WTC11 (cell line): ENCODE measurements at regions not wholly inside any gene's neighbourhood (a gene's known extent, or its start where the extent isn't known, plus 50 kb on each side); places are given as distances from the start of the nearest gene placed in this dataset.

Experiments
- ATAC-seq: fragments of 200-7000 bp; cut with Tn5 transposase; 2 replicates; pipeline ENCODE4 v1.10.0; 2021; ENCODE audit warnings: mild to moderate bottlenecking, moderate library complexity
- CTCF ChIA-PET: fragments of 300-600 bp; sonication (Branson Sonifier 250); formaldehyde crosslinking; loops from one replicate; lab custom pipeline; 2021; ENCODE audit warnings: antibody characterized with exemption; lab: Charles Lee
- POLR2A ChIA-PET: fragments of 350-600 bp; sonication (Branson Sonifier 250); formaldehyde crosslinking; loops from one replicate; lab custom pipeline; 2021; ENCODE audit warnings: antibody characterized with exemption; lab: Charles Lee
- DNase-seq: peaks from one replicate; pipeline ENCODE4 v3.0.0; 2021; ENCODE audit warnings: low spot score
- H3K27ac Mint-ChIP-seq: 2 replicates; pipeline ENCODE4 v1.8.0; 2021; ENCODE audit warnings: mixed read lengths
- H3K27me3 Mint-ChIP-seq: 2 replicates; pipeline ENCODE4 v1.8.0; 2021; ENCODE audit warnings: low read depth, mild to moderate bottlenecking, moderate library complexity, mixed read lengths
- H3K36me3 Mint-ChIP-seq: 2 replicates; pipeline ENCODE4 v1.8.0; 2021; ENCODE audit warnings: mixed read lengths
- H3K4me1 Mint-ChIP-seq: 2 replicates; pipeline ENCODE4 v1.8.0; 2022; ENCODE audit warnings: mixed read lengths
- H3K4me3 Mint-ChIP-seq: 2 replicates; pipeline ENCODE4 v1.8.0; 2021; ENCODE audit warnings: mild to moderate bottlenecking, moderate library complexity, mixed read lengths
- H3K9me3 Mint-ChIP-seq: 2 replicates; pipeline ENCODE4 v1.8.0; 2021; ENCODE audit warnings: mixed read lengths
- ARID4B ChIP-seq: sonication (generic); formaldehyde crosslinking; IDR thresholded peaks from 2 replicates; pipeline ENCODE4 v1.8.0; 2023; ENCODE audit warnings: missing genetic modification reagents, mild to moderate bottlenecking, borderline replicate concordance
- ATF3 ChIP-seq: sonication (generic); formaldehyde crosslinking; conservative IDR thresholded peaks from 2 replicates; pipeline ENCODE4 v1.8.1; 2022; ENCODE audit warnings: mild to moderate bottlenecking, missing genetic modification reagents
- CDX4 ChIP-seq: fragments of 250-450 bp; sonication (Bioruptor Pico); IDR thresholded peaks from 2 replicates; pipeline ENCODE4 v1.9.0; 2021; ENCODE audit warnings: moderate library complexity, mild to moderate bottlenecking, inconsistent platforms, borderline replicate concordance
- CREB1 ChIP-seq: sonication (generic); formaldehyde crosslinking; IDR thresholded peaks from 2 replicates; pipeline ENCODE4 v1.8.0; 2023; ENCODE audit warnings: mild to moderate bottlenecking, missing genetic modification reagents
- CREM ChIP-seq: sonication (generic); formaldehyde crosslinking; IDR thresholded peaks from 2 replicates; pipeline ENCODE4 v1.8.1; 2022; ENCODE audit warnings: mild to moderate bottlenecking, missing genetic modification reagents, moderate library complexity
- CTCF ChIP-seq: fragments of 200-600 bp; IDR thresholded peaks from 2 replicates; pipeline ENCODE4 v1.8.0; 2022; ENCODE audit warnings: antibody characterized with exemption
- EMX1 ChIP-seq: fragments of 250-450 bp; sonication (Bioruptor Pico); IDR thresholded peaks from 2 replicates; pipeline ENCODE4 v1.8.0; 2021; ENCODE audit warnings: mild to moderate bottlenecking
- GABPB1 ChIP-seq: sonication (generic); formaldehyde crosslinking; IDR thresholded peaks from 2 replicates; pipeline ENCODE4 v1.8.1; 2023; ENCODE audit warnings: mild to moderate bottlenecking, missing genetic modification reagents
- HMGXB4 ChIP-seq: sonication (generic); formaldehyde crosslinking; IDR thresholded peaks from 2 replicates; pipeline ENCODE4 v1.8.1; 2023; ENCODE audit warnings: mild to moderate bottlenecking, moderate library complexity, missing genetic modification reagents
- JAZF1 ChIP-seq: fragments of 250-450 bp; sonication (Bioruptor Pico); IDR thresholded peaks from 2 replicates; pipeline ENCODE4 v1.9.0; 2021; ENCODE audit warnings: moderate library complexity, mild to moderate bottlenecking, inconsistent platforms
- MLX ChIP-seq: sonication (generic); formaldehyde crosslinking; IDR thresholded peaks from 2 replicates; pipeline ENCODE4 v1.8.1; 2023; ENCODE audit warnings: mild to moderate bottlenecking, missing genetic modification reagents, moderate library complexity
- NFE2L1 ChIP-seq: sonication (generic); formaldehyde crosslinking; IDR thresholded peaks from 2 replicates; pipeline ENCODE4 v1.8.1; 2023; ENCODE audit warnings: missing genetic modification reagents
- NFYB ChIP-seq: sonication (generic); formaldehyde crosslinking; conservative IDR thresholded peaks from 2 replicates; pipeline ENCODE4 v1.8.0; 2022; ENCODE audit warnings: low read depth, missing genetic modification reagents
- PRDM15 ChIP-seq: sonication (generic); formaldehyde crosslinking; IDR thresholded peaks from 2 replicates; pipeline ENCODE4 v1.8.0; 2022; ENCODE audit warnings: missing genetic modification reagents
- SMAD3 ChIP-seq: sonication (generic); formaldehyde crosslinking; IDR thresholded peaks from 2 replicates; pipeline ENCODE4 v1.8.0; 2022; ENCODE audit warnings: missing genetic modification reagents, mild to moderate bottlenecking, borderline replicate concordance
- SMAD4 ChIP-seq: sonication (generic); formaldehyde crosslinking; IDR thresholded peaks from 2 replicates; pipeline ENCODE4 v1.8.0; 2022; ENCODE audit warnings: mild to moderate bottlenecking, missing genetic modification reagents
- TEAD1 ChIP-seq: sonication (generic); formaldehyde crosslinking; IDR thresholded peaks from 2 replicates; pipeline ENCODE4 v1.8.0; 2022; ENCODE audit warnings: mild to moderate bottlenecking, missing genetic modification reagents
- ZBTB43 ChIP-seq: sonication (generic); formaldehyde crosslinking; IDR thresholded peaks from 2 replicates; pipeline ENCODE4 v1.8.1; 2023; ENCODE audit warnings: mild to moderate bottlenecking, missing genetic modification reagents
- ZNF263 ChIP-seq: sonication (generic); formaldehyde crosslinking; IDR thresholded peaks from 2 replicates; pipeline ENCODE4 v1.8.1; 2022; ENCODE audit warnings: low read depth, mild to moderate bottlenecking, moderate library complexity, missing genetic modification reagents
- ZNF423 ChIP-seq: fragments of 250-450 bp; sonication (Bioruptor Pico); IDR thresholded peaks from 2 replicates; pipeline ENCODE4 v2.1.2; 2022; ENCODE audit warnings: mild to moderate bottlenecking, moderate library complexity
- ZNF671 ChIP-seq: fragments of 250-450 bp; sonication (Bioruptor Pico); IDR thresholded peaks from 2 replicates; pipeline ENCODE4 v1.8.0; 2021; ENCODE audit warnings: mild to moderate bottlenecking

- no peak for TF ChIP-seq SMAD3
- TF ChIP-seq CTCF: no peak
- TF ChIP-seq NFE2L1: no peak
- no peak for TF ChIP-seq JAZF1 (CRISPR knock-in tag)
- TF ChIP-seq TEAD1 (CRISPR knock-in tag): no peak
- no peak for TF ChIP-seq ARID4B (CRISPR knock-in tag)
- TF ChIP-seq, all 79 proteins: peak for 0
These were observed 340.8 kb downstream of the CTTN start (continued) for GRCh38 chr11:70739091-70739490.

- CTCF ChIA-PET: interaction anchor here (0.9 kb wide), 1 partner anchor 172 kb away, joined by 3 read pairs; no protein-coding TSS in a partner anchor
- no peak overlapping the region for H3K4me3 Mint-ChIP-seq
- no peaks in the 10 kb centered on the region for H3K36me3 Mint-ChIP-seq
- DNase-seq: peak; percentile 6
- no peak overlapping the region for H3K27ac Mint-ChIP-seq
- H3K27me3 Mint-ChIP-seq: no peaks in the 10 kb centered on the region; the same call in 1 of the 2 replicates
- no peak for ATAC-seq
- POLR2A ChIA-PET: no interaction called here
- H3K4me1 Mint-ChIP-seq: peaks cover 43% of the 10 kb centered on the region
- H3K9me3 Mint-ChIP-seq: no peaks in the 10 kb centered on the region
- no peak for TF ChIP-seq ZNF423
- no peak for TF ChIP-seq ZBTB43 (CRISPR knock-in tag)
- TF ChIP-seq SMAD4 (CRISPR knock-in tag): no peak
- TF ChIP-seq CREB1 (CRISPR knock-in tag): no peak
- no peak for TF ChIP-seq MLX (CRISPR knock-in tag)
- TF ChIP-seq ZNF263 (CRISPR knock-in tag): no peak
- no peak for TF ChIP-seq ZNF671 (CRISPR knock-in tag)
- TF ChIP-seq CDX4: no peak
- TF ChIP-seq EMX1 (CRISPR knock-in tag): no peak
- no peak for TF ChIP-seq NFYB (CRISPR knock-in tag)
- no peak for TF ChIP-seq JAZF1 (CRISPR knock-in tag)
- no peak for TF ChIP-seq ATF3 (CRISPR knock-in tag)
- no peak for TF ChIP-seq CREM (CRISPR knock-in tag)
- TF ChIP-seq PRDM15 (CRISPR knock-in tag): no peak
- TF ChIP-seq HMGXB4 (CRISPR knock-in tag): no peak
- no peak for TF ChIP-seq GABPB1
- no peak for TF ChIP-seq SMAD3
These were observed 341.6 kb downstream of the CTTN start for GRCh38 chr11:70739811-70740487.
